Hematopoietic multipotent progenitor cell treated with erythropoietin and hydrocortisone succinate and interleukin-3 and kit ligand, for 6 days (in vitro differentiated cells): ENCODE measurements at regions not wholly inside any gene's neighbourhood (a gene's known extent, or its start where the extent isn't known, plus 50 kb on each side); places are given as distances from the start of the nearest gene placed in this dataset.
A peak's percentile ranks its signal among the peaks of the same experiment; 100 is the strongest.

Experiments used
- DNase-seq: peaks from one replicate; pipeline ENCODE4 v3.0.0-alpha.2; 2015

GRCh38 chr12:93107514-93108312 is 178.6 kb upstream of the EEA1 start:
- DNase-seq = no peak

GRCh38 chr12:93108985-93109384 is 179.9 kb upstream of the EEA1 start:
- DNase-seq = no peak

GRCh38 chr12:93109551-93110203 is 180.6 kb upstream of the EEA1 start:
- DNase-seq = no peak

GRCh38 chr12:93111773-93112172 is 182.7 kb upstream of the EEA1 start:
- no peak for DNase-seq

DNA sequence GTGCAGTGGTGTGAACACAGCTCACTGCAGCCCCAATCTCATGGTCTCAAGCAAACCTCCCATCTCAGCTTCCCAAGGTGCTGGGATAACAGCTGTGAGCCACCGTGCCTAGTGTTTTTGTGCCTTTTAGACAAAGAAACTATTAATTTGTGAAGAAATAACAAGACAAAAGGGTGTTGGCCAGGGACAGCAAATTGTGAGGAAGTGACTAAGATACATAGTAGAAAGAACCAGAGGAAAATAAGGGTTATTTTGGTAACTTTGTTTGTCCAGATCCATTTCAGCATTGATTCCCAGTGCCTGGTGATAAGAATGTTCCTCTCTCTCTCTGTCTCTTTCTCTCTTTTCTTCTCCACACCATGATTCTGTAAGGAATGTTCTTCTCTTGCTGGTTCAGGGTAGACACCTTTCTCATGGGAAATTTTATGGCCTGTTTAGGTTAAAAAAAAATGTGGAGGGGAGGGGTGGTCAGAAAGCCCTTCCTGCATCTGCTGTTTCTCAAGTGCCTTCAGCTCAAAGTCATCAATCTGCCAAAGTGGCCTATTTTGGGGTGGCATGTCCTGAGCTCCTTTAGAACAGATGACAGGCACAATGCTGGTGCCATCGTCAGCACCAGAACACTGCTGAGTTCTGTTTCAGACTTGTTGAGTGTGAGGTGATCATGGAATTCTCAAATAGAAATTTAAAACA is 184.4 kb upstream of the EEA1 start:
- no peak for DNase-seq

DNA sequence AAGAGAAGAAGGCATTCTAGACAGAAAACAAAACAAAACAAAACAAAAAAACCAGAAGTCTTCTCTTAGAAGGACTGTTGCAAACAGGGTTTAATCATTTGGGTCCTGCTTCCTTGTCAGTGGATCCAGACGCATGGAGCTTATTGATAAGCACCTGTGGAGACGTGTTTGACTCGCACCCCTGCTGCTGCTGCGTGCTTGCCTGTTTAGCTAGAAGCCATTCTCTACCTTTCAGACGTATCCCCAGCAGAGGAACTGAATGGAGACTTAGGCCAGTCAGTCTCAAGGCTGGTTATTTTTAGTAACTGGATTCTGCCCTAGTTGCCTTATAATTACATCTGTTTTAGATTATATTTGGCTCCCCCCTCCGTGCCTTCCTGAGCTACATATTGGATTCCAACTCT is 186.1 kb upstream of the EEA1 start:
- DNase-seq = peak; percentile 75

- DNase-seq = peak; percentile 29
Observed at GRCh38 chr12:93115646-93116045, 186.6 kb upstream of the EEA1 start.

- DNase-seq = no peak
Observed at GRCh38 chr12:93116632-93117031, 187.5 kb upstream of the EEA1 start.

DNA sequence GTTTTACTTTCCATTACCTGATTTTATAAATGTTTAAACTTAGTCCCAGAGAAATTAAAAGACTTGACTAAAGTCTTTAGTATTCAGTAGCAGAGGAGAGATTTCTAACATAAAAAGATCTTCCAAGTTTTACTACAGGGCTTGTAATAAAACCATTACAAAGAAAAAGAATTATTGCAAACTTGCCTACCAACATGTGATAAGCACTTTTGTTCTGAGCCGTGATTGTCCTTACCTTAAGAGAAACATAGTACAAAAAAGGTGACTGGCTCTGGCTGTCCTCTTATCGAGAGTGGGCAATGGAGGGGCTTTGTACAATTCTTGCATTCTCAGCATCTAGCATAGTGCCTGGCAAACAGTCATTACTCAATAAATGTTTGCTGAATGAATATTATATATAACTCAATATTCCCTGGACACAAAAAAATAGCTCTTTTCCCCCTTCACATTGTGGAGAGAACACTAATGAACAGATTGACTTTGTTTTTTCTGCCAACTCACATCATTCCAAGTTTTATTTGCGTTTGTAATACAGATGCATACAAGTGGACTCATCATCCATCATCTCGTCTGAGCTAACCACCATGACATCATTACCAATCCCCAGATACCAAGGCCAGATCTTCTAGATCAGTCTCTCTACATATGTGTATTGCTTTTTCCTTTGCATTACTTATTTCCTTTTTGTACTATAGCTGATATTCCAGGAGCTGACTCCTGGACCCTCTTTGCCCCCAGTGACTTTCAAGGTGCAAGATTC is 192.8 kb upstream of the EEA1 start:
- DNase-seq = no peak

DNA sequence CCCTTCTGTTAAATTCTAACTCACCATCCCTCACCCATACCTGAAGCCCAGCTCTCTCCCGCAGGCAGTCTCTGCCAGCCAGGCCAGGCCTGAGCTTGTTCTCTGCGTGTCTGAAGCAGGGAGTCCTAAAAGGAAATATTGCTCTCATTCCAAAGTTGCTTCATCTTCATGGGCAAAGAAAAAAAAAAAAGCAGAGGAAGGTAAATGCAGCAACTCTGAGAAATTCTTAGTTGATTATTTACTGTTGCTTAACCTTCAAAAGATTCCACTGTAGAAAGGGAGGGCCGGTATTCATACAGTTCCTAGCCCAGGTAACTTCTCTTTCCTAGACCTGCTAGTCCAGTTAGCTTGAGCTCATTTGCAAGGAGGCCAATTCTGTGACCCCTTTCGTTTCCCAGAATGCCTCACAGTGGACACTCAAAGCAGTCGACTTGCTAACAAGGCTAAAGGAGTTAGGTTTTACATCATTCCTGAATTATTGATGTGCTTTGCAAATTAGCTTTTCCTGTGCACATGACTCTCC is 193.5 kb upstream of the EEA1 start:
- DNase-seq = no peak

DNA sequence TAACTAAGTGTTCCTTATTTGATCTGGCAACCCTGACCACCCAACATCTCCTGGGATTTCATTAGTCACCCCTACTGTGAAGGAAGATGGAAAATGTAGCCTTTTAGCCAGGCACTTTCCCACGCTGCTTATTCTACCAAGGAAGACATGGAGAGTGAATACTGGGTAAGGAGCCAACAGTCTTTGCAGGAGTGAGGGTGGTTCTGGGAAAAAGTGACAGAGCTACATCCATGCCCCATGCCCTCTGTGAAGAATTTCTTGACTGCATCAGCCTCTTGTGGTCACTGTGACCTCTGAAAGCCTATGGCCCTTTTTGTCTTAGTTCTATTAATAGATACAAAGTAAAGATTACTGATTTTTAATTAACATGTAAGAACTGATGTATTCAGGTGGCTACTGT is 196.0 kb upstream of the EEA1 start:
- DNase-seq = no peak

- no peak for DNase-seq
Observed at GRCh38 chr12:93126069-93126474, 197.0 kb upstream of the EEA1 start.

- DNase-seq = no peak
Observed at GRCh38 chr12:93127107-93127560, 198.0 kb upstream of the EEA1 start.

- peak; percentile 75 for DNase-seq
Observed at GRCh38 chr12:93127582-93128331, 198.7 kb upstream of the EEA1 start.

DNA sequence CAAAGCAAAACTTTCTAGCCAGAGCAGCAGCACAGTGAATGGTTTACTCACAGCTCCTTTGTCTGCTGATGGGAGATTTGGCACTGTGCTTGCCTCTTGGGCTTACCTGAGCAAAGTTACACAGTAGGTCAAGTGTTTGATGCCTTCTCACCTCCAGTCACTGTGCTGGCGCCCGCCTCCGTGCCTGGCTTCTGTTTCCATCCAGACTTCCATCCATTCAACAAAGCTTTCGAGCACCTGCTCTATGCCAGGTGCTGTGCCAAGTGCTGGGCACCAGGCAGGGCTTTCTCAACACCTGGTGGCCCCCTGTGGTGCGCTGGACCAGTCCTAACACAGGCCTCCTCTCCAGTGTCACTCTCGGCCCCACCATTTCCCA is 199.2 kb upstream of the EEA1 start:
- no peak for DNase-seq

DNA sequence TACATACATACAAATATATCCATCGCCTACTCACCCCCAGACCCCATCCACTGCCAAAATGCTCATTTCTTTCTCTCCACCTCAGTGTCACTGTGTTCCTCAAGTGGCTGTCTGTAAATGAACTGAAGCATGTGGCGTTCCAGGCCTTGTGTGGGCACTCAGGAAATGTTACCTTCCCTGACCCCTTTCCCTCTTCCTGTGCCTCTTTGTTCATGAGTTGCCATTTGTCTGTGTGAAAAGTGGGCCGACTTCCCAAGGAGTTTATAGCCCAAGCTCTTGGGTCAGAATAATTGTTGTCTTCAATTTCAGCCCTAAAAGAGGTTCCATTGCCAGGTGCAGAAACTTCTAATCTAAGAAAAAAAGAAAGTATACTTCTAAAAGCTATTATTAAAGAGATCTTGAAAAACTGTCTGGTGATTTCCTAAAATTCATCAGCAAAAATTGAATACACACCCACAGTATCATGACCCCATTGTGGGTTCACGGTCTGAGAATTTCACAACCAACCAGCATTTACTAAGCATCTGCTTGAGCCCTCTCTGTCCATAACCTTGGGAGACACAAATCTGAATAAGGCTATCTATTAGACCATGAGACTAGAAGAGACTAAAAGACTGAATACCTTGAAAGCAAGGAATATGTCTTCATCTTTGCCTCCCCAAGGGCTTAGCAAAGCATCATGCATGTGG is 201.4 kb upstream of the EEA1 start:
- no peak for DNase-seq

- no peak for DNase-seq
Observed at GRCh38 chr12:93133361-93133760, 204.3 kb upstream of the EEA1 start.

DNA sequence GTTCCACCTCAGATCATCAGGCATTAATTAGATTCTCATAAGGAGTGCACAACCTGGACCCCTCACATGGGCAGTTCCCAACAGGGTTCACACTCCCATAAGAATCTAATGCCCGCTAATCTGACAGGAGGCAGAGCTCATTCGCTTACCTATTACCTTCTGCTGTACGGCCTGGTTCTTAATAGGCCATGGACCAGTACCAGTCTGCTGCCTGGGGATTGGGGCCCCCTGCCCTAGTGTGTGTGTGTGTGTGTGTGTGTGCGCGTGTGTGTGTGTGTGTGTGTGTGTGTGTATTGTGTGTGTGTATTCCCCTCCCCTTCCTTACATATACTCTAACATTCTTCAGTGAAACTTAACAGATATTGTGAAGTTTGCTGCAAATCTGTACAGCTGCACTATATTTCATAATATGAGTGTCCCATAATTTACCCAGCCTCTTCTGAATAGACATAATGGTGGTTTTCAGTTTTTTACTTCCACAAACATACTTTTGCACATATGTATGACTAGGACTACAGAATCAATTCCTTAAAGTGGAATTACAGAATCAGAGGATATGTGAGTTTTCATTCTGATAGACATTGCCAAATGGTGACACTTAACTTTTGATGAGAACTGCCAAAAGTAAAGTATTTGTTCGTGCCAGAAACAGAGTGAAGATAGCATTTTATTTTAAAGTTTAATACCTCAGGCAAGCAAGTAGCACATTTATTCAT is 205.2 kb upstream of the EEA1 start:
- DNase-seq = no peak

- DNase-seq = no peak
Observed at GRCh38 chr12:93134893-93135285, 205.8 kb upstream of the EEA1 start.

- DNase-seq = peak; percentile 39
Observed at GRCh38 chr12:93135286-93136239, 206.5 kb upstream of the EEA1 start.
